ENCODE measurements at regions not wholly inside any gene's neighbourhood (a gene's known extent, or its start where the extent isn't known, plus 50 kb on each side); places are given as distances from the start of the nearest gene placed in this dataset.

DNA sequence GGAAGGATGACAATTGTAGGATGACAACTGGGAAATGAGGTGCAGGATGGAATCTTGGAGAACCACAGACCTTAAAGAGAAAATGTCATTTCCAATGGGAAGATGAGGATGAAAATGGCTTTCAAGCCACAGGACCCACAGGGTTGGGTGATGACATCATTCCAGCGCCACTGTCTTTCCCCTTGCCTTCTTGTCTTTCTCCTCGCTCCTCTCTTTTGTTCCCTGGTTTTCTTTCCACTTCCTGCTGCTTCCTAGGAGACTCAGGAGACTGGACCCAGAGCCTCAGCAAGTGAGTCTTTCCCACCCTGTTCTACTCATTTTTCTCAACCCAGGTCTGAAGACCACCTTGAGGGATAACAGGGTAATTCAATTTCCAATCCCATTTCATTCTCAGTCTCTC is 548.8 kb downstream of the FGF9 start:
- no peaks in the 10 kb centered on the region for H3K9me3 ChIP-seq (ENCODE audit: low read length)
- H3F3A ChIP-seq (ENCODE audit: insufficient read depth, low read length): no peaks in the 10 kb centered on the region
- H3K9ac ChIP-seq (ENCODE audit: low read length): no peak overlapping the region
- no peaks in the 10 kb centered on the region for H3K36me3 ChIP-seq (ENCODE audit: insufficient read depth, low read length)
- no peak overlapping the region for H3K27ac ChIP-seq (ENCODE audit: low read depth, low read length, poor library complexity, severe bottlenecking)
- no peak overlapping the region for H3K4me2 ChIP-seq (ENCODE audit: low read length)
- H3K4me1 ChIP-seq (ENCODE audit: insufficient read depth, low read length, severe bottlenecking): no peaks in the 10 kb centered on the region
- H4K20me1 ChIP-seq (ENCODE audit: insufficient read depth, low read length): no peaks in the 10 kb centered on the region
- H3K9me2 ChIP-seq (ENCODE audit: low read depth, low read length): no peaks in the 10 kb centered on the region
- no peak overlapping the region for H3K4me3 ChIP-seq (ENCODE audit: low read depth, low read length, poor library complexity, severe bottlenecking)
- H3K27me3 ChIP-seq (ENCODE audit: insufficient read depth, low read length): no peaks in the 10 kb centered on the region
- H2AFZ ChIP-seq (ENCODE audit: low read length): no peak overlapping the region
- TF ChIP-seq, protein P1, sequence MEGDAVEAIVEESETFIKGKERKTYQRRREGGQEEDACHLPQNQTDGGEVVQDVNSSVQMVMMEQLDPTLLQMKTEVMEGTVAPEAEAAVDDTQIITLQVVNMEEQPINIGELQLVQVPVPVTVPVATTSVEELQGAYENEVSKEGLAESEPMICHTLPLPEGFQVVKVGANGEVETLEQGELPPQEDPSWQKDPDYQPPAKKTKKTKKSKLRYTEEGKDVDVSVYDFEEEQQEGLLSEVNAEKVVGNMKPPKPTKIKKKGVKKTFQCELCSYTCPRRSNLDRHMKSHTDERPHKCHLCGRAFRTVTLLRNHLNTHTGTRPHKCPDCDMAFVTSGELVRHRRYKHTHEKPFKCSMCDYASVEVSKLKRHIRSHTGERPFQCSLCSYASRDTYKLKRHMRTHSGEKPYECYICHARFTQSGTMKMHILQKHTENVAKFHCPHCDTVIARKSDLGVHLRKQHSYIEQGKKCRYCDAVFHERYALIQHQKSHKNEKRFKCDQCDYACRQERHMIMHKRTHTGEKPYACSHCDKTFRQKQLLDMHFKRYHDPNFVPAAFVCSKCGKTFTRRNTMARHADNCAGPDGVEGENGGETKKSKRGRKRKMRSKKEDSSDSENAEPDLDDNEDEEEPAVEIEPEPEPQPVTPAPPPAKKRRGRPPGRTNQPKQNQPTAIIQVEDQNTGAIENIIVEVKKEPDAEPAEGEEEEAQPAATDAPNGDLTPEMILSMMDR (IDR thresholded peaks at IDR 0.05; ENCODE audit: low read length): no peak
- H3K79me2 ChIP-seq (ENCODE audit: insufficient read depth, low read length): no peaks in the 10 kb centered on the region

DNA sequence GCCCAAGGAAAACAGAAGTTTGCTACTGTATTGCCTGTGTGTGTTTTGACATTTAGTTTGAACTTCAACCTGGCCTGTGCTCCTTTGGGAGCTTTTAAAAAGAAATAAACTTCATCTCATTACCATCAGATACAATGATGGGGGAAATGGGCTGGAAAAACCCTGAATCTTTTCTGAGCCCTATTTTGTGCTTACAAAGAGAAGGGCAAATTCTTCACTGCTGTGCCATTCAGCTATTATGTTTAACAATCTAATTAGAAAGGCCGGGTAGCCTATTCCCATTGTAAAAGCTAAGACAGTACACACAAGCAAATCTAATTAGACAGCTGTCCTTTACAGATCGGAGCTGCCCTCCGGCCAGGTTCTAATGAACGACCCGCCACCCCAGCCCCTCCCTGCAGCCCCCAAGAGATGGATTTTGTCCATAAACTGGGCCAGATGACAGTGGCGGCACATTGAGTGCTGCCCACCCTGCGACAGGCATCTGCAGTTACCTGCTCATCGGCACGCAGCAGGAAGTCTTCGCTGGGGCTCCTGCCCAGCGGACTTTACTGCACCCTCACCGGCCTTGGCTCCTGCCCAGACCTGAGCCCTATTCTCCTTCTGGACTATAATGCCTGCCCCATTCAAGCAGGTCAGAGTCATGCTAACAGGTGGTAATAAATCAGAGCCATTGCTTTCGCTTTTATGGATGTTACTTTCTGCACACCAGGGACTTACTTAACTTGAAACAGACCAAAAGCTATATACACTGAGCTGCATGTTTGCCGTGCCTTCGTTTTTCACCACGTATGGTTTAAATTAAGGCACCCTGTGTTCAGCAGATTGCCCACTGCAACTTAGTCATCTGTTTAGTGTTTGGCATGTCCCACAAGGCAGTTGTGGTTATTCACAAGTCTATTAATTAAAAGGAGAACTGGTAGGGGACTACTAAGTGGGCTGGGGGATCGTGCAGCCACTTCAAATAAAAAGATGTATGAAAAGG is 549.6 kb downstream of the FGF9 start:
- Histone ChIP-seq H3K9ac (ENCODE audit: low read length) (no peak overlapping the region), H3K36me3 (ENCODE audit: insufficient read depth, low read length) (no peaks in the 10 kb centered on the region), H3K4me3 (ENCODE audit: low read depth, low read length, poor library complexity, severe bottlenecking) (no peak overlapping the region), H3K9me3 (ENCODE audit: low read length) (no peaks in the 10 kb centered on the region), H3F3A (ENCODE audit: insufficient read depth, low read length) (no peaks in the 10 kb centered on the region), H4K20me1 (ENCODE audit: insufficient read depth, low read length) (no peaks in the 10 kb centered on the region), H3K4me2 (ENCODE audit: low read length) (no peak overlapping the region), H3K9me2 (ENCODE audit: low read depth, low read length) (no peaks in the 10 kb centered on the region), H3K27ac (ENCODE audit: low read depth, low read length, poor library complexity, severe bottlenecking) (no peak overlapping the region), H3K79me2 (ENCODE audit: insufficient read depth, low read length) (no peaks in the 10 kb centered on the region), H3K4me1 (ENCODE audit: insufficient read depth, low read length, severe bottlenecking) (no peaks in the 10 kb centered on the region), H3K27me3 (ENCODE audit: insufficient read depth, low read length) (no peaks in the 10 kb centered on the region), H2AFZ (ENCODE audit: low read length) (no peak overlapping the region)
- TF ChIP-seq, protein P1 (IDR thresholded peaks at IDR 0.05; ENCODE audit: low read length): no peak
- TF ChIP-seq EZH2 (IDR thresholded peaks at IDR 0.05; ENCODE audit: borderline replicate concordance, low read length): no peak

DNA sequence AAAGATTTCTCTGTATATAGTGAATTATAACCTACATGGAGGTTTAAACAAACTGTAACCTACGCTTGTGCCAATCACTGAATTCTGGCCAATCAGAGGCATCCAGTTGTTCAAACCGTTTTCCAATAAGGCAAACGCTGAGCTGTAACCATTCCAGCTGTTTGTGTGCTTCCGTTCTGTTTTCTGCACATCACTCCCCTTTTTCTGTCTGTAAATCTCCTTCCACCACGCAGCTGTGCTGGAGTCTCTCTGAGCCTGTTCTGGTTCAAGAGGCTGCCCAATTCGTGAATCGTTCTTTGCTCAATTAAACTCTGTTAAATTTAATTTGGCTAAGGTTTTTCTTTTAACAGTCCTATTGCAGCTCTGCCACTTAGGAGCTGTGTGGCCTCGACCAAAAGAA is 552.5 kb downstream of the FGF9 start:
- Histone ChIP-seq H3K27ac (ENCODE audit: low read depth, low read length, poor library complexity, severe bottlenecking) (no peak overlapping the region), H3F3A (ENCODE audit: insufficient read depth, low read length) (no peaks in the 10 kb centered on the region), H3K9me2 (ENCODE audit: low read depth, low read length) (no peaks in the 10 kb centered on the region), H3K4me3 (ENCODE audit: low read depth, low read length, poor library complexity, severe bottlenecking) (no peak overlapping the region), H3K4me2 (ENCODE audit: low read length) (no peak overlapping the region), H3K27me3 (ENCODE audit: insufficient read depth, low read length) (no peaks in the 10 kb centered on the region), H3K79me2 (ENCODE audit: insufficient read depth, low read length) (no peaks in the 10 kb centered on the region), H4K20me1 (ENCODE audit: insufficient read depth, low read length) (no peaks in the 10 kb centered on the region), H3K9ac (ENCODE audit: low read length) (no peak overlapping the region), H3K36me3 (ENCODE audit: insufficient read depth, low read length) (no peaks in the 10 kb centered on the region), H3K9me3 (ENCODE audit: low read length) (no peaks in the 10 kb centered on the region), H2AFZ (ENCODE audit: low read length) (no peak overlapping the region), H3K4me1 (ENCODE audit: insufficient read depth, low read length, severe bottlenecking) (no peaks in the 10 kb centered on the region)
- no peak for TF ChIP-seq EZH2 (IDR thresholded peaks at IDR 0.05; ENCODE audit: borderline replicate concordance, low read length)
- TF ChIP-seq, protein P1 (IDR thresholded peaks at IDR 0.05; ENCODE audit: low read length): no peak
